WTC11 (cell line): ENCODE measurements at regions not wholly inside any gene's neighbourhood (a gene's known extent, or its start where the extent isn't known, plus 50 kb on each side); places are given as distances from the start of the nearest gene placed in this dataset.

ENCODE experiments used
- ATAC-seq: fragments of 200-7000 bp; cut with Tn5 transposase; 2 replicates; pipeline ENCODE4 v1.10.0; 2021; ENCODE audit warnings: mild to moderate bottlenecking, moderate library complexity
- CTCF ChIA-PET: fragments of 300-600 bp; sonication (Branson Sonifier 250); formaldehyde crosslinking; loops from one replicate; lab custom pipeline; 2021; ENCODE audit warnings: antibody characterized with exemption; lab: Charles Lee
- POLR2A ChIA-PET: fragments of 350-600 bp; sonication (Branson Sonifier 250); formaldehyde crosslinking; loops from one replicate; lab custom pipeline; 2021; ENCODE audit warnings: antibody characterized with exemption; lab: Charles Lee
- DNase-seq: peaks from one replicate; pipeline ENCODE4 v3.0.0; 2021; ENCODE audit warnings: low spot score
- H3K27ac Mint-ChIP-seq: 2 replicates; pipeline ENCODE4 v1.8.0; 2021; ENCODE audit warnings: mixed read lengths
- H3K27me3 Mint-ChIP-seq: 2 replicates; pipeline ENCODE4 v1.8.0; 2021; ENCODE audit warnings: low read depth, mild to moderate bottlenecking, moderate library complexity, mixed read lengths
- H3K36me3 Mint-ChIP-seq: 2 replicates; pipeline ENCODE4 v1.8.0; 2021; ENCODE audit warnings: mixed read lengths
- H3K4me1 Mint-ChIP-seq: 2 replicates; pipeline ENCODE4 v1.8.0; 2022; ENCODE audit warnings: mixed read lengths
- H3K4me3 Mint-ChIP-seq: 2 replicates; pipeline ENCODE4 v1.8.0; 2021; ENCODE audit warnings: mild to moderate bottlenecking, moderate library complexity, mixed read lengths
- H3K9me3 Mint-ChIP-seq: 2 replicates; pipeline ENCODE4 v1.8.0; 2021; ENCODE audit warnings: mixed read lengths
- AFF4 ChIP-seq: sonication (generic); formaldehyde crosslinking; IDR thresholded peaks from 2 replicates; pipeline ENCODE4 v1.8.1; 2023; ENCODE audit warnings: mild to moderate bottlenecking, missing genetic modification reagents, borderline replicate concordance
- ATF1 ChIP-seq: sonication (generic); formaldehyde crosslinking; IDR thresholded peaks from 2 replicates; pipeline ENCODE4 v1.8.1; 2023; ENCODE audit warnings: mild to moderate bottlenecking, moderate library complexity, missing genetic modification reagents
- ATF6 ChIP-seq: sonication (generic); formaldehyde crosslinking; IDR thresholded peaks from 2 replicates; pipeline ENCODE4 v1.8.1; 2023; ENCODE audit warnings: mild to moderate bottlenecking, missing genetic modification reagents
- CREB1 ChIP-seq: sonication (generic); formaldehyde crosslinking; IDR thresholded peaks from 2 replicates; pipeline ENCODE4 v1.8.0; 2023; ENCODE audit warnings: mild to moderate bottlenecking, missing genetic modification reagents
- FOXP4 ChIP-seq: sonication (generic); formaldehyde crosslinking; IDR thresholded peaks from 2 replicates; pipeline ENCODE4 v1.8.0; 2022; ENCODE audit warnings: mild to moderate bottlenecking, missing genetic modification reagents
- GTF2I ChIP-seq: fragments of 250-450 bp; sonication (Bioruptor Pico); conservative IDR thresholded peaks from 2 replicates; pipeline ENCODE4 v1.4.0; 2021; ENCODE audit warnings: mild to moderate bottlenecking
- HMGXB4 ChIP-seq: sonication (generic); formaldehyde crosslinking; IDR thresholded peaks from 2 replicates; pipeline ENCODE4 v1.8.1; 2023; ENCODE audit warnings: mild to moderate bottlenecking, moderate library complexity, missing genetic modification reagents
- MLX ChIP-seq: sonication (generic); formaldehyde crosslinking; IDR thresholded peaks from 2 replicates; pipeline ENCODE4 v1.8.1; 2023; ENCODE audit warnings: mild to moderate bottlenecking, missing genetic modification reagents, moderate library complexity
- PRDM15 ChIP-seq: sonication (generic); formaldehyde crosslinking; IDR thresholded peaks from 2 replicates; pipeline ENCODE4 v1.8.0; 2022; ENCODE audit warnings: missing genetic modification reagents
- ZMAT4 ChIP-seq: fragments of 250-450 bp; sonication (Bioruptor Pico); IDR thresholded peaks from 2 replicates; pipeline ENCODE4 v1.9.0; 2021; ENCODE audit warnings: mild to moderate bottlenecking
- ZNF138 ChIP-seq: sonication (generic); formaldehyde crosslinking; conservative IDR thresholded peaks from 2 replicates; pipeline ENCODE4 v1.8.1; 2022; ENCODE audit warnings: mild to moderate bottlenecking, moderate library complexity, missing genetic modification reagents
- ZNF512 ChIP-seq: sonication (generic); formaldehyde crosslinking; IDR thresholded peaks from 2 replicates; pipeline ENCODE4 v1.8.1; 2022; ENCODE audit warnings: missing genetic modification reagents, borderline replicate concordance

GRCh38 chr12:107478881-107479280, 206.7 kb upstream of the PWP1 start:
- H3K9me3 Mint-ChIP-seq, result no peaks in the 10 kb centered on the region
- H3K36me3 Mint-ChIP-seq, result no peaks in the 10 kb centered on the region
- no peak overlapping the region for H3K4me3 Mint-ChIP-seq
- H3K27ac Mint-ChIP-seq, result no peak overlapping the region
- TF ChIP-seq ATF1 (CRISPR knock-in tag) (no peak), ZNF512 (CRISPR knock-in tag) (no peak), CREB1 (CRISPR knock-in tag) (no peak), ZNF138 (CRISPR knock-in tag) (no peak), HMGXB4 (no peak)
- ChIA-PET POLR2A (no interaction called here), CTCF (interaction anchor here (1.5 kb wide), 1 partner anchor 11 kb away, joined by 3 read pairs; no protein-coding TSS in a partner anchor)
- no peaks in the 10 kb centered on the region for H3K4me1 Mint-ChIP-seq
- DNase-seq (no peak), ATAC-seq (no peak)
- peaks cover 2% of the 10 kb centered on the region for H3K27me3 Mint-ChIP-seq

GRCh38 chr12:107480836-107481608, 204.6 kb upstream of the PWP1 start:
- DNase-seq (no peak), ATAC-seq (no peak)
- no peaks in the 10 kb centered on the region for H3K36me3 Mint-ChIP-seq
- no peak overlapping the region for H3K4me3 Mint-ChIP-seq
- H3K4me1 Mint-ChIP-seq, result no peaks in the 10 kb centered on the region
- H3K9me3 Mint-ChIP-seq, result no peaks in the 10 kb centered on the region
- peaks cover 6% of the 10 kb centered on the region for H3K27me3 Mint-ChIP-seq
- POLR2A ChIA-PET, result no interaction called here
- no peak for TF ChIP-seq ATF1 (CRISPR knock-in tag)
- no peak for TF ChIP-seq ZMAT4
- no peak for TF ChIP-seq PRDM15
- TF ChIP-seq ATF6 (CRISPR knock-in tag), result no peak
- TF ChIP-seq GTF2I (CRISPR knock-in tag), result no peak
- TF ChIP-seq MLX (CRISPR knock-in tag), result no peak
- no peak for TF ChIP-seq FOXP4 (CRISPR knock-in tag)
- TF ChIP-seq AFF4 (CRISPR knock-in tag), result no peak
- CTCF ChIA-PET, result interaction anchor here (0.6 to 0.9 kb wide), 2 partner anchors 16 to 42 kb away, joined by 3 read pairs; no protein-coding TSS in a partner anchor
- no peak overlapping the region for H3K27ac Mint-ChIP-seq
